NCI-H345 treated with DMSO at 0.1 percent for 48 hours (cell line): ENCODE measurements at regions not wholly inside any gene's neighbourhood (a gene's known extent, or its start where the extent isn't known, plus 50 kb on each side); places are given as distances from the start of the nearest gene placed in this dataset.

ENCODE experiments used
- DNase-seq: peaks from one replicate; lab custom pipeline; 2025; ENCODE audit not compliant: unreplicated experiment; lab: John Stamatoyannopoulos, UW

GRCh38 chr2:7666596-7667259, 749.5 kb downstream of the RNF144A start:
- DNase-seq = no peak

- DNase-seq = no peak
Measured at GRCh38 chr2:7667260-7667757, 750.1 kb downstream of the RNF144A start.

GRCh38 chr2:7670905-7671641, 753.9 kb downstream of the RNF144A start:
- DNase-seq = no peak

DNA sequence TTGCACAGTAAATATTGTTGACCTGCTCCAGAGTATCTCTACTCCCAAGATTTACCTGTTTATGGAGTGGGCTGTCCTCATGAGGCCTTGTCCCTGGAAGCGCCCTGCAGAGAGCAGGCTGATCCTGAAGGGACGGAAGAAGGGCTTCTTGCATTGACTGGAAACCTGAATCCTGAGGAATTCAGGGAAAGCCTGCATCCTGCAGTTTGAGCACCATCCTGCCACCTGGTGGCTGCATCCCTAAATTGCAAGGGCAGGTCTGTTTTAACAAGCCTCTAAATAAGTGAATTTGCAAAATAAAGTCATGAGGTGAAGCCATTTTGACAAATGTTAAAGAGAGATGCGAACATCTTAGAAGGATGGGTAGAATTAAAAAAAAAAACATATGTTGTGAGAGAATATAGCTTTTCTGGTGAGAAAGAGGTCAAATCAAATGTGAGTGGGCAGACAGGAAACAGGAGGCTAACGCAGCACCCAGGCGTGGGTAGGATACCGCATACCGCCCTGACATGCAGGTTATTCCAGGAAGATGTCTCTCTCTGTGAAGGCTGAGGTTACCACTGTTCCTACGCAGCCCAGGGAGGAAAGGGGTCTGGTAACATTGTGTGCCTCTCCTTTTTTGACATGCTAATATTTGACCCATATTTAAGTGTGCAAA, 754.9 kb downstream of the RNF144A start:
- DNase-seq = no peak

- no peak for DNase-seq
Measured at GRCh38 chr2:7672685-7673071, 755.5 kb downstream of the RNF144A start.

- no peak for DNase-seq
Measured at GRCh38 chr2:7673101-7673500, 755.9 kb downstream of the RNF144A start.

GRCh38 chr2:7673853-7674252, 756.6 kb downstream of the RNF144A start:
- no peak for DNase-seq

- no peak for DNase-seq
Measured at GRCh38 chr2:7674606-7675005, 757.4 kb downstream of the RNF144A start.

DNA sequence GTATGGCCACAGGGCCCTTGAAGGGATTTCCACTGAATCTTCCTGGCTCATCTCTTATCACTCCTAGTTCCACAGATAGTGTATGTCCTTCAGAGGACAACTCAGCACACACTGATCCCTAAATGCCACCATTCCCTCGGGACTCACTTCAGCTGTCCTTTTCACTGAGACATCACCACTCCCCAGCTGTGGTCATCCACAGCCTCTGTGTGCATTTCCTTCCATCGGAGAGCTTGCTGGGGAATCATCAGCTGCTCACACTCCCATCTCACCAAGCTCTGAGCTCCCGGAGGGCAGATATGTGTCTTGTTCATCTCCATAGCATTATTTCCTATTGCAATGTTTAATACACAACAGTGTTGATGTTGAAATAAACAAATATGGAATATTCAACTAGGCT, 759.5 kb downstream of the RNF144A start:
- DNase-seq = no peak

DNA sequence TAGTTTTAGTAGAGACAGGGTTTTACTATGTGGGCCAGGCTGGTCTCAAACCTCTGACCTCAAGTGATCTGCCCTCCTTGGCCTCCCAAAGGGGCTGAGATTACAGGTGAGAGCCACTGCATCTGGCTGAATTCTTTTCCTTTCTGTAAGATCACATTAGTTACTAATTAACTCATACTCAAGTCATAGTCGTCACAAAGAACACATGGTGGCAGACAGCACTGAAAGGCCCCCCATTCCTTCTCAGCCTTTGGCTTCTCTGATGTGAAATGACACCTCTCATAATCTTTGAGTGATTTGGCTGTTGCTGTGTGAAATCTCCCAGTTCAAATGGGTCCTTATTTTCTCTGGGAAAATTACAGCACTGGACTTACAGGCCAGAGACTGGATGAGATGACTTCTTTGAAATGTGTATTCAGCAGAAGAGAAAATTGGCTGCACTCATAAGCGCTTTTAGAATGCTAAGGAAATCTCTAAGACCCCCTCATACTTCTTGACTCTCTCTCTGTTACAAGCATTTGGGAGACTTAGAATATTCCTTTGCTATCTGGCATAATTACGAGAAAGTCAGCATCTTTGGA, 764.8 kb downstream of the RNF144A start:
- no peak for DNase-seq

GRCh38 chr2:7683196-7683595, 766.0 kb downstream of the RNF144A start:
- peak; percentile 82 for DNase-seq

- DNase-seq = no peak
Measured at GRCh38 chr2:7683708-7684107, 766.5 kb downstream of the RNF144A start.

GRCh38 chr2:7685342-7686015, 768.3 kb downstream of the RNF144A start:
- no peak for DNase-seq

DNA sequence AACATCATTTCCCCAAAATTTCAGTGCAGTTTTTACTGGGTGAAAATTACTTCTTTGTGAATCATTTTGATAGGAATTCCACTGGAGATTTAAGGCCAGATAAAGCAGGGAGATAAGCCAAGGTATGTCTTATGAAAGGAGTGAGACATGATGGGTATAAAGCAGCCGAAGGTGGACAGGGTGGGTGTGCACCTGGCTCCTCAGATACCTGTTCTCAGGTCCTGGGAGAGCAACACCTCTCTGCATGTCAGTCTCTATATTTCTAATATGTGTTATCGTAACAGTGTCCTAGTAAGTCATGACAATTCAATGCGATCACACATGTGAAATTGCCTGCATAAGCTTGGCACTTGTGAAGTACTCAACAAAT, 768.8 kb downstream of the RNF144A start:
- DNase-seq = no peak

- no peak for DNase-seq
Measured at GRCh38 chr2:7691961-7692656, 774.9 kb downstream of the RNF144A start.

DNA sequence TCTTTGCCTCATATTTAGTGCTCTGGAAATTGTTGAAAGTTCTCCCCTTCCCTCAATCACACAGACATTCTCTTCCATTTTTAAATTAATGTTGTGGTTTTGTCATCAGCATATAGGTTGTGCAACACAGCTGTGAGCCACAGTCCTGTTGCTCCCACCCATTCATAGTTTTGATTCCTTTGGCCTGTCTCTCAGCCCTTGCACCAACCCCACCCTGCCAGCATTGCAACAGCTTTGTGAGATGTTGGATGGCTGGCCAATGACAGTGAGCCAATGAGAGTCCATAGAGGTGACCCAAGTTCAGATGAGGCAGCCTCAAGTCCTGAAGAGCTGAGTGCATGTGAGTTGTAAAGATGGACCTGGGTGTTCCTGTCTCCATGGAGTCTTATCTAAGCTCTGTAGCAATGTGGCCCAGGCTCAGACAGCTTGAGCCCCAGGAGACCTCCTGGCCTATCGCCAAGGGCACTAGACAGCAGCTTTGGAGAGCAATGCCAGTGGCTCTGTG, 775.5 kb downstream of the RNF144A start:
- peak; percentile 46 for DNase-seq

DNA sequence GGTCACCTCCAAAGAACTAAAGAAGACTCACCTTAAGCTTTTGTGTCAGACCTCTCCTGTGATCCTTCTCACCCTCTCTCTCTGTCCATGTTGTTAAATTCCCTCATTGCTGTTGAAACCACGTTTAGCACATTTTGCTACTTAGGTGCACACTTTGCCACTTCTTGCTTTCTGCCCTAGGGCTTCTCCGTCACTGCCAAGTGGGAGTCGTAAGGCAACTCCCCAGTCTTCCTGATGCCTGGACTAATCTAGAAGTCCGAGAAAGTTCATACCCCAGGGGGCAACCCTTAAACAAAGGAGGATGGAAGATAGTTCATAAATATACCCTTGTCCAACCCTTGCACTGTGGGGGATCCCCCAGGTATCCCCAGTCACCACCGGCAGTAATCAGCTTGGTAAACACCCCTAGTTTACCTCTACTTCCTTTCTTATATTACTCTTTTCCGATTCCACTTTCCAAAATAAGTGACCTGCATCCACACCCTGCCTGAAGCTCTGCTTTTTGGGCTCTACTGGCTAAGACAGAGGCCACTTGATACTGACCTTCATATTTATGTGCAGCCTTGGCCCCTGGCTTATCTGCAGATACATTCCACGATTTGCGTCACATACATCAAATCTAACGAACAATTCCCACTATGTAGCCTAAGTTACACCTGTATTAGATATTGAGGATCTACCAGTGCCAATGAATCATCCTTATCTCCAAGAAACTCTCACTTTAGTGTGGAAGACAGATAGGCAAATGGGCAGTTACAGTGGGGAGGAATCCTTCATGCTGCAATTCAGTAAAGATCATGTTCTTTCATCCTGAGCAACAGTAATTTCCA, 776.2 kb downstream of the RNF144A start:
- DNase-seq = no peak

DNA sequence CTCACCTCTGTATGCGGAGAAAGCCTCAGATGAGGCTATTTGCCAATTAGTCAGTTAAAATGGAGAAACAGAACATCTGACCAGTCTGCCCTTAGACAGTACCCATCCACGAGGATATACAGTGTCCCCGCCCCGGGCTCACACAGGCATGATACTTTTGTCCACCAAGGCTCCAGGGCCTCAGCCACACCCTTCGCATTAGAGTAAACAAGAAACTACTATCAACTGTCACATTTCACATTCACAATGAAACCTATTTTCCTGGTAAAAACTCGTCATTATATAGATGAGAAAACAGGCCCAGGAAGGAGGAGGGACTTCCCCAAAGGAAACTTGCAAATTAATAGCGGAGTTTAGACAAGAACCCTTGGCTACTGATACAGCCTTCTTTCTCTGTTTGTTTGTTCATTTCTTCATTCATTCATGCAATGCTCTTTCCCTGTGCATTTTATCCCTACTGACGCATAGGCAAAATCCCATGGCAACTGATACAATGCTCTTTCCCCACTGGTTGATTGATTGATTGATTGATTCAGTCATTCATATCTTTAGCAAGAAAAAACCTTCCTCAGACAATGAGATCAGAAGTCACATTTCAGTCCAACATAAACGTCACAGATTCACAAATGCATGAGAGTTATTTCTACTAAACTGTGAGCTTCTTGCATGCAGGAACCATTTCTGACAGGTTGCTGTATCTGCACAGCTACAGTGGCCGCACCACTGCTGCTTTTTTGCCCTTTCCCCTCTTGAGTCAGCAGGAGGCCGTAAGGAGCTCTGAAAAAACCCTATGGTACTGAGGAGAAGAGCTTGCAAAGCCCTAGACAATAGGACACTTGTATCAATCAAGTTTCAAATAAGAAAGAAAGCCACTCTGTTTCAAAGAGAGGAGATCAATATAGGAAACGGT, 777.1 kb downstream of the RNF144A start:
- no peak for DNase-seq
